Vagina (tissue), 2 donors: ENCODE measurements at regions not wholly inside any gene's neighbourhood (a gene's known extent, or its start where the extent isn't known, plus 50 kb on each side); places are given as distances from the start of the nearest gene placed in this dataset.
"Not testable (repeated sequence)": the region's sequence is repeated elsewhere in the genome, so short reads cannot be mapped to it uniquely, and the experiment has no call there.

Experiments
- DNase-seq, 2 donors: peaks; one replicate each; pipeline ENCODE4 v3.0.0-alpha.2; 2017; ENCODE audit errors: extremely low spot score in 2 of 2
- H3K27ac ChIP-seq: fragments of 200-600 bp; sonication (generic); one replicate; pipeline ENCODE4 v1.5.1; 2019
- H3K27me3 ChIP-seq: fragments of 200-600 bp; sonication (generic); one replicate; pipeline ENCODE4 v1.5.1; 2019
- H3K36me3 ChIP-seq, 2 donors: fragments of 200-600 bp; sonication (generic); one replicate each; pipeline ENCODE4 v1.5.1; 2017 to 2019
- H3K4me1 ChIP-seq: fragments of 200-600 bp; sonication (generic); one replicate; pipeline ENCODE4 v1.5.1; 2019
- H3K4me3 ChIP-seq, 2 donors: fragments of 200-600 bp; sonication (generic); 1 replicate in 1 of 2; 2 replicates in 1 of 2; pipeline ENCODE4 v1.5.1; 2016 to 2019
- H3K9me3 ChIP-seq: fragments of 200-600 bp; sonication (generic); one replicate; pipeline ENCODE4 v1.5.1; 2019
- POLR2A ChIP-seq, 2 donors: fragments of 450-650 bp; IDR thresholded peaks; one replicate each; pipeline ENCODE4 v1.6.1; 2017; ENCODE audit warnings: antibody characterized with exemption in 2 of 2, mild to moderate bottlenecking in 2 of 2, moderate library complexity in 2 of 2
- POLR2AphosphoS5 ChIP-seq, 2 donors: sonication (generic); formaldehyde crosslinking; IDR thresholded peaks; one replicate each; pipeline ENCODE4 v1.9.0; 2017; ENCODE audit warnings: antibody characterized with exemption in 2 of 2, mild to moderate bottlenecking in 2 of 2, low read depth in 1 of 2; ENCODE audit not compliant: insufficient read depth in 1 of 2
- intact Hi-C: fragments of 100-400 bp; cut with DNase I; formaldehyde crosslinking; loops from one replicate; pipeline ENCODE4 v1.15.1; 2023
- TF ChIP-seq, protein P1 (sequence below), 3 experiments: fragments of 450-650 bp in 2 of 3; fragments of 200-600 bp in 1 of 3; sonication (generic) in 1 of 3; IDR thresholded peaks; one replicate each; pipeline ENCODE4 v1.5.1; 2017 to 2019; ENCODE audit warnings: antibody characterized with exemption in 3 of 3, mild to moderate bottlenecking in 2 of 3, moderate library complexity in 2 of 3

DNA sequence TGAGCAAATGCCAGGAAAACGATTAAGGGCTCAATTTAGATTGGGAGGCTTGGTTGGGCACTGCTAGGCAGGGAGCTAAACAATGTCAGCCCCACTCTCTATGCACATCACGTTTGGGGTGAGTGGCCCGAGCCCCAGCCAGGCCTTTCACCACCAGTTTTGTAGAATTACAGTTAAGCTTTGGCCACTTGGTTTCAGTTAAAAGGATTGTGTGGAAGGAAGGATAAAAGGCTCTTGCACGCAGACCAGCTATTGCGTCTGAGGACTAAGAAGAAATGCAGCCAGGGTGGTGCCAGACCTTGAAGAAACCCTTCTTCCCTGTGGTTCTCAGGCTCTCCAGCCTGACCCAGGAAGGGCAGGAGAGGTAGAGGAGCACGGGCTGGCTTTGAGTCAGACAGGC is 125.3 kb upstream of the SLC44A1 start:
- H3K36me3 ChIP-seq: no peaks in the 10 kb centered on the region
- TF ChIP-seq POLR2AphosphoS5 (IDR thresholded peaks at IDR 0.05; ENCODE audit: insufficient read depth in 1 of 2, low read depth in 1 of 2) (no peak), POLR2A (IDR thresholded peaks at IDR 0.05) (no peak)
- TF ChIP-seq, protein P1, sequence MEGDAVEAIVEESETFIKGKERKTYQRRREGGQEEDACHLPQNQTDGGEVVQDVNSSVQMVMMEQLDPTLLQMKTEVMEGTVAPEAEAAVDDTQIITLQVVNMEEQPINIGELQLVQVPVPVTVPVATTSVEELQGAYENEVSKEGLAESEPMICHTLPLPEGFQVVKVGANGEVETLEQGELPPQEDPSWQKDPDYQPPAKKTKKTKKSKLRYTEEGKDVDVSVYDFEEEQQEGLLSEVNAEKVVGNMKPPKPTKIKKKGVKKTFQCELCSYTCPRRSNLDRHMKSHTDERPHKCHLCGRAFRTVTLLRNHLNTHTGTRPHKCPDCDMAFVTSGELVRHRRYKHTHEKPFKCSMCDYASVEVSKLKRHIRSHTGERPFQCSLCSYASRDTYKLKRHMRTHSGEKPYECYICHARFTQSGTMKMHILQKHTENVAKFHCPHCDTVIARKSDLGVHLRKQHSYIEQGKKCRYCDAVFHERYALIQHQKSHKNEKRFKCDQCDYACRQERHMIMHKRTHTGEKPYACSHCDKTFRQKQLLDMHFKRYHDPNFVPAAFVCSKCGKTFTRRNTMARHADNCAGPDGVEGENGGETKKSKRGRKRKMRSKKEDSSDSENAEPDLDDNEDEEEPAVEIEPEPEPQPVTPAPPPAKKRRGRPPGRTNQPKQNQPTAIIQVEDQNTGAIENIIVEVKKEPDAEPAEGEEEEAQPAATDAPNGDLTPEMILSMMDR (IDR thresholded peaks at IDR 0.05): no peak
- H3K4me1 ChIP-seq: no peaks in the 10 kb centered on the region
- H3K27ac ChIP-seq: no peak overlapping the region
- H3K9me3 ChIP-seq: no peaks in the 10 kb centered on the region
- intact Hi-C loops: no loop called here
- H3K27me3 ChIP-seq: no peaks in the 10 kb centered on the region
- DNase-seq: no peak
- no peak overlapping the region for H3K4me3 ChIP-seq

DNA sequence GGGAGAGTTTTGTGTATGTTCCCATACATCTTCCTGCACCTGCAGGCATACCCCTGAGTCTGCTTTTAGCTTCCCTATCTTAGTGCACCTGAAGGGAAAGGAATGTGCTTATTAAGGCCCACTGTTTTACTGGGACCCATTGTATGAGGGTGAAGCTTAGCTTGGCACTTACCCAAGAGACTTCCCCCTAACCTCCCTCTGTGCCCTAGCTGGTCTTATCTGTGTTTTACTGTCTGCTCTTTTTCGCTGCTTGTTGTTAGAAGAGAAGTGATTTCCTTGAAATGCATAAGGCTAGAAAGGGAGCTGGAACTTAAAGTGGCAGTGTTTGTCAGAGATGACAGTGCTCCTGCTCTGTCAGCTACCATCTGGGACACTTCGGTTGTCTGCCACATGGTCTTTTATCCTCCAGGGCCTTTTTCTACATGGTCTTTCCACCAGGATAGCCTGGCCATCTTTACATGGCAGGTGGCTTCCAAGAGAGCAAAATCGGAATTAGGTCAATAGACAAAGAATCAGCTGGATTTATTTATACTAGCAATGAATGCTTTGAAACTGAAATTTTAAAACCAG is 122.5 kb upstream of the SLC44A1 start:
- Histone ChIP-seq H3K4me3 (no peak overlapping the region), H3K27me3 (no peaks in the 10 kb centered on the region), H3K9me3 (no peaks in the 10 kb centered on the region), H3K36me3 (no peaks in the 10 kb centered on the region), H3K4me1 (no peaks in the 10 kb centered on the region), H3K27ac (no peak overlapping the region)
- DNase-seq: no peak
- TF ChIP-seq POLR2AphosphoS5 (IDR thresholded peaks at IDR 0.05; ENCODE audit: insufficient read depth in 1 of 2, low read depth in 1 of 2): no peak
- TF ChIP-seq POLR2A (IDR thresholded peaks at IDR 0.05): no peak
- TF ChIP-seq, protein P1 (IDR thresholded peaks at IDR 0.05): no peak
- intact Hi-C loops: no loop called here

DNA sequence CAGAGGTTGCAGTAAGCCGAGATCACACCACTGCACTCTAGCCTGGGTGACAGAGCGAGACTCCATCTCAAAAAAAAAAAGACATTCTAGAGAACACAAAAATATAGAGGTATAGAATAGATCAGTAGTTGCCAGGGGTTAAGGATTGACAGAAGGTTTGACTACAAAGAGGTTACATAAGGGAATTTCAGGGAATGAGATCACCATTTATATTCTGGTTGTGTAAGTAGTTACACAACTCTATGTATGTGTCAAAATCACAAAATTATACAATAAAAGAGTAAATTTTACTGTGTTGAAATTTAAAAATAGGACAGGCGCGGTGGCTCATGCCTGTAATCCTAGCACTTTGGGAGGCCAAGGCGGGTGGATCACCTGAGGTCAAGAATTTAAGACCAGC is 119.9 kb upstream of the SLC44A1 start:
- H3K36me3 ChIP-seq, H3K27ac ChIP-seq, H3K4me1 ChIP-seq, intact Hi-C loops, H3K4me3 ChIP-seq, H3K9me3 ChIP-seq, H3K27me3 ChIP-seq, DNase-seq: not testable (repeated sequence)

DNA sequence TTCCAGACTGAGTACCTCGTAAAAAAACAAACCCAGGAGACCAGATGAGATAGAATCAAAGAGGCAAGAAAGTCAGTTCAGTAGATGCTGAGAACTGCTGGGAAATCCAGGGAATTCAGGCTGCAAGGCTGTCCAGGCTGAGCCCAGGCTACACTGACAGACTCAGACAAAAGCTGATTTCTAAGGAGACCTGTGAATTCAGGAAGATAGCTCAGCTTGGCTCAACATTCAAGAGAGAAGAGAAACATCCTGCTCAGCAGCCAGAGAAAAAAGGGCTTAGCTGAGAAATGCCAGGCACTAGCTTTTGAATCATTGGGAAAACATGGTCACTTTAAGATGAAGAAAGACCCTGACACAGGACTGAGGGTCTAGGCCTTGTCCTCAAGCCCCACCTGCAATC is 118.2 kb upstream of the SLC44A1 start:
- H3K4me1 ChIP-seq: no peaks in the 10 kb centered on the region
- TF ChIP-seq POLR2AphosphoS5 (IDR thresholded peaks at IDR 0.05; ENCODE audit: insufficient read depth in 1 of 2, low read depth in 1 of 2) (no peak), POLR2A (IDR thresholded peaks at IDR 0.05) (no peak)
- TF ChIP-seq, protein P1 (IDR thresholded peaks at IDR 0.05): no peak
- no peak overlapping the region for H3K4me3 ChIP-seq
- no peaks in the 10 kb centered on the region for H3K9me3 ChIP-seq
- no peak for DNase-seq
- intact Hi-C loops: no loop called here
- no peaks in the 10 kb centered on the region for H3K36me3 ChIP-seq
- no peaks in the 10 kb centered on the region for H3K27me3 ChIP-seq
- no peak overlapping the region for H3K27ac ChIP-seq

DNA sequence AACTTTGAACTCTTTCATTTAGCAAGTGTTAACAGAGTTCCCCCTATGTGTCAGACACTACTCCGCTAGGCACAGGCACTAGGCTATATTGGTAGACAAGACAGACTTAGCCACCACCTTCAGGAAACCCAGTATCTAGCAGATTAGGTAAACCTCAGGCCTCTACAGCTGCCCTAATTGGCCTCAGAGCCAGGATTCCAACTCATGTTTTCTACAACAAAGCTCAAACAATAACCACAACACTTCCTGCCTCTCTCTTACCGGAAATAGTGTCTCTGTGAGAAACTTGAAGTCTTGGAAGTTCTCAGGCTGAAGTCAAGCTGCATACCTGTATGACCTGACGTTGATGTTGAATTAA is 116.6 kb upstream of the SLC44A1 start:
- no peaks in the 10 kb centered on the region for H3K9me3 ChIP-seq
- intact Hi-C loops: no loop called here
- H3K27me3 ChIP-seq: no peaks in the 10 kb centered on the region
- no peaks in the 10 kb centered on the region for H3K4me1 ChIP-seq
- TF ChIP-seq, protein P1 (IDR thresholded peaks at IDR 0.05): no peak
- TF ChIP-seq POLR2A (IDR thresholded peaks at IDR 0.05) (no peak), POLR2AphosphoS5 (IDR thresholded peaks at IDR 0.05; ENCODE audit: insufficient read depth in 1 of 2, low read depth in 1 of 2) (no peak)
- H3K27ac ChIP-seq: no peak overlapping the region
- DNase-seq: no peak
- H3K36me3 ChIP-seq: no peaks in the 10 kb centered on the region
- H3K4me3 ChIP-seq: no peak overlapping the region
